HG02973 (cell line): ENCODE measurements at regions not wholly inside any gene's neighbourhood (a gene's known extent, or its start where the extent isn't known, plus 50 kb on each side); places are given as distances from the start of the nearest gene placed in this dataset.
"Not testable (repeated sequence)": the region's sequence is repeated elsewhere in the genome, so short reads cannot be mapped to it uniquely, and the experiment has no call there.

Source experiments
- ATAC-seq: cut with Tn5 transposase; IDR thresholded peaks from one replicate; pipeline ENCODE4 v1.9.1; 2021; ENCODE audit warnings: moderate library complexity; ENCODE audit not compliant: unreplicated experiment

DNA sequence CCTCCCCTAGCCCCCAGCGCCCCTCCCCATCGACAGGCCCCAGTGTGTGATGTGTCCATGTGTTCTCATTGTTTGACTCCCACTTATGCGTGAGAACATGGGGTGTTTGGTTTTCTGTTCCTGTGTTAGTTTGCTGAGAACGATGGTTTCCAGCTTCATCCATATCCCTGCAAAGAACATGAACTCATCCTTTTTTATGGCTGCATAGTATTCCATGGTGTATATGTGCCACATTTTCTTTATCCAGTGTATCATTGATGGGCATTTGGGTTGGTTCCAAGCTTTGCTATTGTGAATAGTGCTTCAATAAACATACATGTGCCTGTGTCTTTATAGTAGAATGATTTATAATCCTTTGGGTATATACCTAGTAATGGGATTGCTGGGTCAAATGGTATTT is 107.6 kb upstream of the ADGRG2 start:
- not testable (repeated sequence) for ATAC-seq

DNA sequence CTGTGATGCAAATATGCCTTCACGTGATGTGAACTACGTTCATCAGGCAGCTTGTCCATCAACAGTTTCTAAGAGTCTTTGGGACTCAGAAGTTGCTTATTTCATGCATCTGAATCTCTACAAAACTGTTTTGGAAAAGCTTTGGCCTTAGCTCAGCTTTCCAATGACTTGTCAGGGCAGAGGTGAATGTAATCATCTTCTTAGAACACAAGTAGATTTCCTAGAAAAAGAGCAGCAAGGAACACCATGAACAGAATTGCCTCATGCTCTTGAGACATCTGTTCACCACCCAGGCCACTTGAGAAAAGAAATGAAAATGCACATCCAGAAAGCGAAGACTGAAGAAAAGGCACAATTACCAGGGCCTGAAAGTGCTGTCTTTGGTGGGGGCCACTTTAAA is 105.8 kb upstream of the PDHA1 start:
- ATAC-seq, result no peak

DNA sequence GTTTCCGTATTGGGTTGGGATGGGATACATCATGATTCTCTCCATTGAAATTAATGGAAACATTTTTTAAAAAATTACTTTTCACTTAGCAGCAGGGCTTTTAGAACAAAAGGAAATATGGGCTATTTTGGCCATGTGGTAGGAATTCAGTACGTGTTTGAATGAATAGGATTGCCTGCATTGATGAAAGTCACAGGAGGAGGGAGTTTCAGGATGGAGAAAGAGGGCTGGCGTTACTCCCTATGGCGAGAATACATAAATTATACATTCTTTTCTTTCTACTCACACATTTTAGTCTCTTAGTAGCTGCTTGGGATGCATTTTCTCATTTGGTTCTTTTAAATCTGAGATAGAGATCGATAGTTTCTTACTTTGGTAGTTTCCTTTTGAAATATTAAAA is 100.3 kb upstream of the PDHA1 start:
- no peak for ATAC-seq

DNA sequence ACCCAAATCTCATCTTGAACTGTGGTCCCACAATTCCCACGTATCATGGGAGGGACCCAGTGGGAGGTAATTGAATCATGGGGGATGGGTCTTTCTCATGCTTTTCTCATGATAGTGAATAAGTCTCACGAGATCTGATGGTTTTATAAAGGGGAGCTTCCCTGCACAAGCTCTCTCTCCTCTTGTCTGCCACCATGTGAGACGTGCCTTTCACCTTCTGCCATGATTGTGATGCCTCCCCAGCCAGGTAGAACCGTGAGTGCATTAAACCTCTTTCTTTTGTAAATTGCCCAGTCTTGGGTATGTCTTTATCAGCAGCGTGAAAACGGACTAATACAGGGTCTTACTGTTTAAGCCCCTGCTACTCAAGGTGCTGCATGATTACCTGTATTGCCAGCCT is 98.8 kb upstream of the PDHA1 start:
- ATAC-seq, result not testable (repeated sequence)

DNA sequence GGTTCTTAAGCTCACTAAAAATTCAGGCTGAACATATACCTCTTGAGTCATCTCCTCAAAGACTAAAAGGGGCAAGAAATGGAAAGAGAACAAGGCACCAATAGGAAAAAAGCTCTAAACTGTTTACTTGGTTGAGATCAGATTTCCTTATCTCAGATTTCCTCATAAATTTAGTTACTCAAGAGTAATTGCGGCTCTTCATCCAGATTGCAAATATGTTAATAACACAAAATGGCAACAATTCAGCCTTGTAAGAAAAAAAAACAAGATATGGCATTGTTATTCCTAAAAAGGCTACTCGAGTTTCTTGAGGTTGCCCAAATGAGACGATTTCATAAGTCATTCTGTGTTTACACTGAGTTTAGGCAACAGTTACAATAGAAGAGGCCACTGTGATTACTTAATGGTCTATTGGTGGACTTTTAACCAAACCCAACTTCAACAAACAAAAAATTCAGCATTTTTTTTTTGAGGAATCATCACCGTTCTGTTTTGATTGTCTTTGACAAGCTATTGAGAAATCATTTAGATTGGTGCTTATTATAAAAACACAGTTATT is 97.9 kb upstream of the PDHA1 start:
- no peak for ATAC-seq

DNA sequence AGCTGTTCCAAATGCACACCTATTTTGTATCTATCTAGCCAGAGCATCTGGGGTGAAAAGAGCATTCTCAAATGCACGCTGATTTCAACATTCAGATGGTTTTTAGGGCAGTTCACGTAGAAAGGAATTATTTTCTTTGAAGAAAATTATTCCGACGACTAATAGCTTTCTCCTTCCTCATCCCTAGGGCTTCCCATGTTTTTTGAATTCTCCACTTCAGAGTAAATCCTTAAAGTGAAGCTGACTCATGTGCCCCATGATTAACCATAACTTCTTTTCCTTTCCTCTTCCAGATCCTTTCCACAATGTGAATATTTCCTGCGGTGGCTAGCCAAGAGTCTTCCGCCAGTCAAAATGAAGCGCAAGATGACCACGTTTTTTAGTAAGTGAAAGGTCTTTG is 86.7 kb upstream of the PDHA1 start:
- ATAC-seq, result no peak

DNA sequence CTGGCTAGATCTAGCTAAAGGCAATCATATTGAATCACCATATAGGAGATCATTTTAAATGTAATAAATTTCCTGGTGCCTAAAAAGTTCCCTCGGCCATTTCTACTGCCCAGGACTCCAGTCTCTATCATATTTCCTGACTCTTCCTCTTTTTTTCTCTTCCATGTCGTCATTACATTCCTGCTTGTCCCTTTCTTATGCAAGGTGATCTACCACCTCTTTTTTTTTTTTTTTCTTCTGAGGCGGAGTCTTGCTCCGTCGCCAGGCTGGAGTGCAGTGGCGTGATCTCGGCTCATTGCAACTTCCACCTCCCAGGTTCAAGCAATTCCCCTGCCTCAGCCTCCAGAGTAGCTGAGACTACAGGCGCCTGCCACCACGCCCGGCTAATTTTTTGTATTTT is 82.7 kb upstream of the PDHA1 start:
- not testable (repeated sequence) for ATAC-seq

DNA sequence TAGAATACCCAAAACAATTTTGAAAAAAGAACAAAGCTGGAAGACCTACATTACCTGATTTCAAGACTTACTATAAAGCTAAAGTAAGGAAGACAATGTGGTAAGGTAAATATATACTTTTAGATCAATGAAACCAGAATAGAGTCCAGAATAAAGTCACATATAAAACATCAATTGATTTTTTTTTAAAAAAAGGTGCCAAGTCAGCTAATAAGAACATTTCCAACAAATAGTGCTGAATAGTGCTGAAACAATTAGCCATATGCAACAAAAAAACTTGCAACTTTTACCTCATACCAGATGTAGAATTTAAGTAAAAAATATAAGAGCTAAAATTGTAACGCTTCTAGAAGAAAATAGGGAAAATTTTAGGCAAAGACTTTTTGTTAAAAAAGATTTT is 73.0 kb upstream of the PDHA1 start:
- no peak for ATAC-seq

DNA sequence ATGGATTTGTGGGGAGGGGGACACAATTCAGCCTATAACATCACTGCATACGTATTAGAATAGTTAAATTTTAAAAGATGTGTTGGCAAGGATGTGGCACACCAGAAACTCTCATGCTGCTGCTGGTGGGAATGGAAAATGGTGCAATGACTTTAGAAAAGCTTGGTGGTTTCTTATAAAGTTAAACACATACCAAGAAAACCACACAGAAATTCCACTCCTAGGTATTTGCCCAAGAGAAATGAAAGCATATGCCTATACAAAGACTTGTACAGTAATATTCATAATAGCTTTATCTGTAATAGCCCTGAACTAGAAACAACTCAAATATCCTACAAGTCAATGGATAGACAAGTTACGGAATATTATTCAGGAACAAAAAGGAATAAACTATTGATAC is 71.3 kb upstream of the PDHA1 start:
- ATAC-seq, result no peak

DNA sequence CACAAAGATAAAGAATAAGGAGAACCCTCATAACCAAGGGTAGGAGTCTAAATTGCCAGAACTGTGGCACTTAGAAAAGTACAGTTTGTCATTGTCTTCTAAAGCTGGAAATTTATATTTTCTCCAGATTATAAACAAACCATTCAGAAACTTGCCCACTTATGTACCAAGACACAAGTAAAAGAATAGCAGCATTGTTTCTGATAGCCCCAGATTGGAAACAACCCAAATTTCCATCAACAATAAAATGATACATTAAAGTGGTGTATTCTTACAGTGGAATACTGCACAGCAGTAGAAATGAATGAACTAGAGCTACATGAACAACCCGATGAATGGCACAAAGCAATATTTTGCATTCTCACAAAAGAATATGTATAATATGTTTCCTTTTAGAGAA is 63.1 kb upstream of the PDHA1 start:
- no peak for ATAC-seq

DNA sequence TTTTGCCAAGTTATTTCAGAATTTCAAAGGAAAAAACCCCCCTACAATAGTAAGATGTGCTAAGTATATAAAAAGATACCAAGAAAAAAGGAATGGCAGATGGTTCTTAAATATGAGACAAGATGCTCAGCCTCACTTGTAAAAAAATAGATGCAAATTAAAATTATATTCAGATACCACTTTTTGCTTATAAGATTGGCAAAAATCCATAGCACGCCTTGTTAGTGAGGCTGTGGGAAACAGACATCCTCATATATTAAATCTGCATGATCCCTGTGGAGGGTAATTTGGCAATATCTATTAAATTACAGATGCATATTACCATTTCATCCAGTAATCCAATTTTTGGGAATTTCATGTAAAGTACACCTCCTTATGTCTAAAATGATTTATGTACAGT is 62.5 kb upstream of the PDHA1 start:
- ATAC-seq, result no peak

DNA sequence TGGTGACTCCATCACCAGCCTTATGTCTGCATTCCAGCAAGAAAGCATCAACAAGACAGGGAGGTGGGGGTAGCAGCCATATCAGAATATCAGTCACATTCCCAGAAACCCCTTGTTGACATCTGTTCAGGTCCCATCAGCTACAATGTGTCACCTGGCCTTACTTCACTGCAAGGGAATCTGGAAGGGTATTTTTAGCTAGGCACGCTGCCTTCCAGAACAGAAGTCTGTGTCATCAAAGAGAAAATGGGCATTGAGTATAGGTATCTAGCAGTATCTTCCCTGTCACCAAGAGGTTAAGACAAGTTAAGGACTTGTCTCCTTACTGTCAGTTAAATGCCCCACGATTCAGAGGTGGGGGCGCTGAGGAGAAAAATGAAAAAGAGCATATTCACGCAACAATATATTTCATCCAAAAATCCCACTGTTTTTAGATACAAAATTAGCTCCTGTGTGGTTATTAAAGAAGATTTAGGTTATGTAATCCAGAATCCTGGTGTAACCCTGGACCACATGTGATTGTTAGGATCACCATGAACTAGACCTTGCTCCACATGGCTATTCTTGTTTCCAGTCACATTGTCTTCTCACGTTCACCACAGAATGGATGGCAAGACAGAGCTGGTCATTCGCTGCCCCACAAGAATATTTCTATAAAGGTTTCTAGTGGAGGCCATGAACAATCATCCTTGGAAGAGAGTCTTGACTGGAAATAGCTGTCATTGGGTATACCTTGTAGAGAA is 60.0 kb upstream of the PDHA1 start:
- ATAC-seq, result no peak

DNA sequence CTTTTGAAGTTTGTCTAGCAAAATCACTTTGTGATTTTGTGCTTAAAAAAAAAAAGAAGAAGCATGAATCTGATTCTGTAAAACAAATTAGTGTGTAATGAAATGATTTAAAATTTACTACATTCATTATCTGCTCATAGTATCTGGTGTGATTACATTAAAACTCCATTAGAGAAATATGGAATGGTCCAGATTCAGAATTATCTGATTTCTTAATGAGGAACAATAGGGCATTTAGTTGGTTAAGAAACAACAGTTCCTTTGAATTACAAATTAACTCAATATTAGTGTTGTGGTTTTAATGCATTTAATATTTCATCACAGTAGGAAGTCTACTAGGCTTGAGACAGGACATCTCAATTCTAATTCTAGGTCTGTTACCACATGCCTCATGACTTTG is 57.9 kb upstream of the PDHA1 start:
- no peak for ATAC-seq

DNA sequence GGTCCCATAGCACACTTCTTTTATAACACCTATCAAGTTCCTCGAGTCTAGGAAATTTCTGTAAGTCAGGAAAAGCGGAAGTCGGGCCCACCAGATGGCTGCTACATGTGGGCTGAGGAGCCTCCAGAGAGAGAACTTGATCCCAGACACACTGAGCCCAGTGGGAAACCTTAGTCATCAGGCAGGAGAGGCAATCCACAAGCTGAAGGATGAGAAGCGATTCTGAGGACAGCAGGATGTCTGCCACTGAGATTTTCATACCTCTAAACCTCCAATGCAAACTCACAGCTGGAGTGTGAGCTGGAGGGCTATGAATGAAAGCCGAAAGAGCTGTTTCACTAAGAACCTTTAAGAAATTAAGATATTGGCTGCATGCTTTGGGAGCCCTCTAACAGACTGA is 52.6 kb upstream of the PDHA1 start:
- ATAC-seq, result no peak

DNA sequence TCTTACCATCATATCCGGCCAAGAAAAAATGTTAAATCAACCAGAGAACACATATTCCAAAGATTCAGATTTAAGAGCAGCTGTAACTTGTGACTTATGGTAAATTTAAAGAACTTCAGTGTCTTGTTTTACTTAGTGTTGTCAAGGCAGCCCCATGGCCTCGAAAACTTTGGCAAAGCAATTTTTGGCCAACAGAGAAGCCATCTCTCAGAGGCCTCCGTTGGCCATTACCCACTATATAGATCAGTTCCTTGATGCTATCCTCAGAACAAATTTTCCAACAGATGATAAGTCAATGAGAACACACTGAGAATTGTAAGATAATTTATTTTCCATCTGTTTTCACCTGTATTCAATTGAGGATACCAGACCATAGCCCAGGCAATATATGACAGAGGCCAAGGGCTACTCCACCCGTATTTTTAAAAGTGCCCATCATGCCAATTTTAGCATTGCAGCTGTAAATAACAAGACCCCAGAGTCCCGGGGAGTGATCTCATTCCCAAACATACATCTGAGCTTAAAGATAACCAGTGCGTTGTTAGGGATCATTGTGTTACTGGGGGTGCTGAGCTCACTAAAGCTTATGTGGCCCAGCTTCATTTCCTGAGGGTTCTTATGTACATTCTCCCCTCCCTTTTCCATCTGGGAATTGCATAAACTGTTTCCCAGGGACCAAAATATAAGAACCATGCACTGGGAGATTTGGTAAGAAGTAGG is 50.0 kb upstream of the PDHA1 start:
- ATAC-seq, result no peak
